CD4-positive, alpha-beta memory T cell (primary cell): ENCODE measurements at regions not wholly inside any gene's neighbourhood (a gene's known extent, or its start where the extent isn't known, plus 50 kb on each side); places are given as distances from the start of the nearest gene placed in this dataset.
A peak's percentile ranks its signal among the peaks of the same experiment; 100 is the strongest.
"Not testable (repeated sequence)": the region's sequence is repeated elsewhere in the genome, so short reads cannot be mapped to it uniquely, and the experiment has no call there.

Experiments
- CTCF ChIA-PET: fragments of 350-600 bp; sonication (Branson Sonifier 250); formaldehyde crosslinking; loops from one replicate; lab custom pipeline; 2021; ENCODE audit warnings: inconsistent platforms; ENCODE audit not compliant: partially characterized antibody; lab: Charles Lee
- POLR2A ChIA-PET: fragments of 350-600 bp; sonication (Branson Sonifier 250); formaldehyde crosslinking; loops from one replicate; lab custom pipeline; 2021; ENCODE audit not compliant: partially characterized antibody; lab: Charles Lee
- DNase-seq, 5 donors: peaks; one replicate each; pipeline versions ENCODE4 v3.0.0 to v3.0.0-alpha.2; 2020 to 2022; ENCODE audit warnings: mixed read lengths in 1 of 5
- H3K27ac ChIP-seq: one replicate; pipeline ENCODE4 v1.7.0; 2013; ENCODE audit warnings: low read depth, low read length
- H3K27me3 ChIP-seq: 2 replicates; pipeline ENCODE4 v1.7.0; 2013; ENCODE audit warnings: mild to moderate bottlenecking, low read length, moderate library complexity; ENCODE audit not compliant: insufficient read depth
- H3K36me3 ChIP-seq: 2 replicates; pipeline ENCODE4 v1.7.0; 2013; ENCODE audit warnings: mild to moderate bottlenecking, low read length, moderate library complexity; ENCODE audit not compliant: insufficient read depth
- H3K4me1 ChIP-seq: 2 replicates; pipeline ENCODE4 v1.7.0; 2013; ENCODE audit warnings: mild to moderate bottlenecking, low read length, moderate library complexity; ENCODE audit not compliant: insufficient read depth
- H3K4me3 ChIP-seq, 2 donors: one replicate each; pipeline ENCODE4 v1.7.0; 2013; ENCODE audit warnings: low read length in 2 of 2, mild to moderate bottlenecking in 1 of 2
- H3K9me3 ChIP-seq, 2 donors: one replicate each; pipeline ENCODE4 v1.7.0; 2013; ENCODE audit warnings: low read length in 2 of 2, control low read depth in 1 of 2; ENCODE audit not compliant: control insufficient read depth in 1 of 2
- H3K27ac Mint-ChIP-seq, 7 donors: one replicate each; pipeline ENCODE4 v1.8.0; 2020 to 2021; ENCODE audit warnings: mixed read lengths in 7 of 7, mild to moderate bottlenecking in 6 of 7, inconsistent platforms in 3 of 7, moderate library complexity in 3 of 7
- H3K27me3 Mint-ChIP-seq, 2 donors: one replicate each; pipeline ENCODE4 v1.8.0; 2020 to 2021; ENCODE audit warnings: mixed read lengths in 2 of 2
- H3K36me3 Mint-ChIP-seq, 2 donors: one replicate each; pipeline ENCODE4 v1.8.0; 2020 to 2021; ENCODE audit warnings: mixed read lengths in 2 of 2, inconsistent platforms in 1 of 2, mild to moderate bottlenecking in 1 of 2
- H3K4me1 Mint-ChIP-seq, 4 donors: one replicate each; pipeline ENCODE4 v1.8.0; 2020 to 2021; ENCODE audit warnings: mixed read lengths in 4 of 4, mild to moderate bottlenecking in 1 of 4
- H3K4me3 Mint-ChIP-seq, 8 donors: one replicate each; pipeline ENCODE4 v1.8.0; 2020 to 2021; ENCODE audit warnings: mixed read lengths in 8 of 8, mild to moderate bottlenecking in 7 of 8, moderate library complexity in 6 of 8, inconsistent platforms in 3 of 8
- H3K9me3 Mint-ChIP-seq, 8 donors: one replicate each; pipeline ENCODE4 v1.8.0; 2020 to 2021; ENCODE audit warnings: mixed read lengths in 8 of 8, mild to moderate bottlenecking in 5 of 8, inconsistent platforms in 3 of 8, moderate library complexity in 1 of 8
- intact Hi-C: fragments of 100-400 bp; cut with micrococcal nuclease; formaldehyde crosslinking; loops from one replicate; pipeline ENCODE4 v1.15.1; 2023

- H3K9me3 Mint-ChIP-seq = peaks cover 0 to 6% (median under 1%) of the 10 kb centered on the region in 8 donors
- H3K4me1 ChIP-seq = no peaks in the 10 kb centered on the region
- peaks cover 0 to 2% of the 10 kb centered on the region in 2 donors for H3K27me3 Mint-ChIP-seq
- CTCF ChIA-PET = interaction anchor here (1.3 kb wide), 1 partner anchor 161 kb away, joined by 4 read pairs; no protein-coding TSS in a partner anchor
- H3K4me3 Mint-ChIP-seq = no peak overlapping the region
- H3K27ac ChIP-seq = no peak overlapping the region
- peak overlapping the region in 1 of 7 donors; percentile 5 for H3K27ac Mint-ChIP-seq
- peaks cover 2 to 8% (median 5%) of the 10 kb centered on the region in 4 donors for H3K4me1 Mint-ChIP-seq
- no peaks in the 10 kb centered on the region for H3K36me3 ChIP-seq
- DNase-seq = no peak
- POLR2A ChIA-PET = no interaction called here
- intact Hi-C loops = loop anchor here (1.0 kb wide), 1 partner anchor 161 kb away; no protein-coding TSS in a partner anchor
- no peaks in the 10 kb centered on the region for H3K27me3 ChIP-seq
- no peaks in the 10 kb centered on the region for H3K9me3 ChIP-seq
- no peaks in the 10 kb centered on the region for H3K36me3 Mint-ChIP-seq
- H3K4me3 ChIP-seq = no peak overlapping the region
These were observed 80.8 kb upstream of the ACSL1 start for GRCh38 chr4:184906480-184907097.

DNA sequence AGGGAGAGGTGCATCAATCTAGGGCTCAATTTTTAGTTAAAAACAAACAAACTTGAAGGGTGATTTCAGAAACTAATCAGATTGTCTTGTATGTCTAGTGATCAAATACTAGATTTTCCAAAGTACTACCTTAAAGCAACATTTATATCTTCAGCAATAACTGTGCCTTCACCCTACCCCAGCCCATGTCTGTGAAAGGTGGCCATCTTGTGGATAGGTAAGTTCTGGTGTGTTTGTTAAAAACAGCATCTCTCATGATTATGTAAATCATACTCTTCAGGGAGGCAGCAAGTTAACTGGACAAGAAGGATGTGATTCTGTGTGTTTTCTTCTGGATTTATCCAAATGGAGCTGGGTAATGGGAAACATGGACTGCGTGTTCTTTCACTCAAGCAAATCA lies 81.4 kb upstream of the ACSL1 start:
- Mint-ChIP-seq H3K9me3 (peaks cover 2 to 12% (median 5%) of the 10 kb centered on the region in 8 donors), H3K27me3 (peaks cover 2 to 3% of the 10 kb centered on the region in 2 donors), H3K27ac (peak overlapping the region in 1 of 7 donors; percentile 5), H3K4me1 (peaks cover 2 to 8% (median 5%) of the 10 kb centered on the region in 4 donors), H3K36me3 (peaks cover 0 to 1% of the 10 kb centered on the region in 2 donors), H3K4me3 (no peak overlapping the region)
- ChIA-PET POLR2A (no interaction called here), CTCF (interaction anchor here (1.3 kb wide), 1 partner anchor 162 kb away, joined by 4 read pairs; no protein-coding TSS in a partner anchor)
- H3K27ac ChIP-seq = no peak overlapping the region
- no peaks in the 10 kb centered on the region for H3K4me1 ChIP-seq
- no peaks in the 10 kb centered on the region for H3K36me3 ChIP-seq
- DNase-seq = peak in 1 of 5 donors; percentile 4
- no peaks in the 10 kb centered on the region for H3K9me3 ChIP-seq
- intact Hi-C loops = loop anchor here (1.0 kb wide), 1 partner anchor 162 kb away; no protein-coding TSS in a partner anchor
- no peaks in the 10 kb centered on the region for H3K27me3 ChIP-seq
- no peak overlapping the region for H3K4me3 ChIP-seq

GRCh38 chr4:184907810-184908209 lies 82.0 kb upstream of the ACSL1 start:
- H3K27me3 ChIP-seq = no peaks in the 10 kb centered on the region
- no peak overlapping the region for H3K4me3 ChIP-seq
- intact Hi-C loops = loop anchor here (1.0 kb wide), 1 partner anchor 163 kb away; no protein-coding TSS in a partner anchor
- peaks cover 2 to 8% (median 5%) of the 10 kb centered on the region in 4 donors for H3K4me1 Mint-ChIP-seq
- no peak overlapping the region for H3K4me3 Mint-ChIP-seq
- peaks cover 4 to 18% (median 11%) of the 10 kb centered on the region in 8 donors for H3K9me3 Mint-ChIP-seq
- no peaks in the 10 kb centered on the region for H3K4me1 ChIP-seq
- ChIA-PET CTCF (interaction anchor here (1.3 kb wide), 1 partner anchor 162 kb away, joined by 4 read pairs; no protein-coding TSS in a partner anchor), POLR2A (no interaction called here)
- peaks cover 3 to 4% of the 10 kb centered on the region in 2 donors for H3K27me3 Mint-ChIP-seq
- no peak for DNase-seq
- H3K9me3 ChIP-seq = no peaks in the 10 kb centered on the region
- H3K27ac Mint-ChIP-seq = no peak overlapping the region
- H3K36me3 ChIP-seq = no peaks in the 10 kb centered on the region
- peaks cover 0 to 3% of the 10 kb centered on the region in 2 donors for H3K36me3 Mint-ChIP-seq
- no peak overlapping the region for H3K27ac ChIP-seq

DNA sequence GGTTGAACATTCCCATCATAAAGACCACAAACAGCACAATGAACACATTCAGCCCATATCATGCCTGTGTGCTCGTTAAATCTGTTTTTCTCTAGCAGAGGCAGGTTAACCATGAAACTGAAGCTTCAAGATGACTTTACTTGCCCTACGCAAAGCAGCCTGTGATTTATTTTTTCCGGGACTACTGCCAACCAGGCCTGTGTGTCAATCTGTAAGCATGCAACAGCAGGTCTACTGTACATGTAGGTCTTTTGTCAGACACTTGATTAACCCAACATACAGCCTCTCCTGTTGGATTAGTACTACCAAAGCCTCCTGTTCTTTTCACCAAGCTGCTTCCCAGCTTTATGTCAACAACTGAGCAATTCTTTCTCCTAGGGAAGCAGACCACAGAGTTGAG lies 85.5 kb upstream of the ACSL1 start:
- no peak overlapping the region for H3K27ac Mint-ChIP-seq
- H3K27me3 Mint-ChIP-seq = peaks cover 7 to 13% of the 10 kb centered on the region in 2 donors
- no peaks in the 10 kb centered on the region for H3K4me1 ChIP-seq
- H3K4me1 Mint-ChIP-seq = peaks cover 2 to 8% (median 5%) of the 10 kb centered on the region in 4 donors
- no peaks in the 10 kb centered on the region for H3K9me3 ChIP-seq
- ChIA-PET CTCF (interaction anchor here (0.7 kb wide), 1 partner anchor 1504 kb away, joined by 3 read pairs; no protein-coding TSS in a partner anchor), POLR2A (no interaction called here)
- peaks cover 2 to 3% of the 10 kb centered on the region in 2 donors for H3K36me3 Mint-ChIP-seq
- H3K4me3 Mint-ChIP-seq = no peak overlapping the region
- intact Hi-C loops = no loop called here
- H3K9me3 Mint-ChIP-seq = peaks cover 4 to 32% (median 23%) of the 10 kb centered on the region in 8 donors
- DNase-seq = no peak
- H3K36me3 ChIP-seq = no peaks in the 10 kb centered on the region
- H3K27me3 ChIP-seq = no peaks in the 10 kb centered on the region
- no peak overlapping the region for H3K4me3 ChIP-seq
- no peak overlapping the region for H3K27ac ChIP-seq

DNA sequence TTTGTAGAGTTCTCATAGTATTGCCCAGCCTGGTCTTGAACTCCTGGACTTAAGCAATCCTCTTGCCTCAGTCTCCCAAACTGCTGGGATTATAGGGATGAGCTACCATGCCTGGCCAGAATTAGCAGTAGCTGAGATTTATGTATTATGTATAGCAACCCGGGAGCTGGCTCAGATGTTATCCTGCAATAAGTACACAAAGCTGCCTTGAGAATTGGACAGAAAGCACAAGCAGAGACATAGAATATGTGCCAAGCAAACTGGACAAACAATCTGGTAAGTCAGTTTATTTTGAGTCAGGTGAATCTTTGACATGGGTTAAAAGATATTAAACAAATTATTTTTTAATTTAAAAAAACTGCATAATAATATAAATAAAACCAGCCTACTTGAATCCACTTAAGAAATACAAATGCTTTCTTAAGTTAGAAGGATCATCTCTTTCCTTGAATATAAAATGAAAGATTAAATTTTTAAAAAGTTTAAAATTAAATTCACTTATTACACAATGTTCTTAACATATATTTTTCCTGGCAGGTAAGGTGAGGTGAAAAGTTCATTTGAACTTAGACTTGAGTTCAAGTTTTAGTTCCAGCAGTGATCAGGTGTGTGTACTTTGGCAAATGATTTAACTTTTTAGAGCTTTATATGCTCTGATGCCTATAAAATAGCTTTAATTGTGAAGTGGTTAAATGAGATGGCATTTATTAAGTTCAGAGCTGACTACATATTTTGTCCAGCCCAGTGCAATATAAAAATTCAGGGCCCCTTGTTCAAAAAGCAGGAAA lies 87.8 kb upstream of the ACSL1 start:
- peaks cover 4 to 32% (median 23%) of the 10 kb centered on the region in 8 donors for H3K9me3 Mint-ChIP-seq
- DNase-seq = no peak
- peaks cover 2 to 3% of the 10 kb centered on the region in 2 donors for H3K36me3 Mint-ChIP-seq
- Histone ChIP-seq H3K36me3 (no peaks in the 10 kb centered on the region), H3K4me1 (no peaks in the 10 kb centered on the region), H3K27ac (no peak overlapping the region), H3K4me3 (no peak overlapping the region), H3K27me3 (no peaks in the 10 kb centered on the region), H3K9me3 (no peaks in the 10 kb centered on the region)
- intact Hi-C loops = no loop called here
- ChIA-PET CTCF (no interaction called here), POLR2A (no interaction called here)
- no peaks in the 10 kb centered on the region for H3K4me1 Mint-ChIP-seq
- peaks cover 7 to 25% of the 10 kb centered on the region in 2 donors for H3K27me3 Mint-ChIP-seq
- no peak overlapping the region for H3K27ac Mint-ChIP-seq
- no peak overlapping the region for H3K4me3 Mint-ChIP-seq

DNA sequence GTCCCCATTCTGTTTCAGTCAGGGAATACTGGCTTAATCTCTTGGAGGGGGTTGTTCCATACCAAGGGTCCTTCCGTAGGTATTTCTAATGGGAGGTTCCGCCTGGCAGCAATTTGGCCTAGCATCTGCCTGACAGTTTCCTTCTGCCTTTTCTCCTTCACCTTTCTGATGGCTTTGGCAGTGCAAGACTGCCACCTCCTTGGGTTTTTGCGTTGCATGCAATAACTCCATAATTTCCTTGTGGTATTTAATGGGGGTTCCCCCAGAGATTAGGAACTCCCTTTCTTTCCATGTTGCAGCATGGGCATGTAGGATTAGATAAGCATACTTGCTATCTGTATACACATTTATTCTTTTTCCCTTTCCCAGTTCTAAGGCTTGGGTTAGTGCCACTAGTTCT lies 93.0 kb upstream of the ACSL1 start:
- H3K27ac ChIP-seq, H3K27me3 ChIP-seq, CTCF ChIA-PET, H3K4me1 Mint-ChIP-seq, H3K4me1 ChIP-seq, H3K4me3 ChIP-seq, H3K9me3 ChIP-seq, H3K27ac Mint-ChIP-seq, H3K36me3 ChIP-seq, H3K36me3 Mint-ChIP-seq, POLR2A ChIA-PET, H3K4me3 Mint-ChIP-seq, DNase-seq, H3K9me3 Mint-ChIP-seq, intact Hi-C loops: not testable (repeated sequence)
- peaks cover 3 to 23% of the 10 kb centered on the region in 2 donors for H3K27me3 Mint-ChIP-seq

- Histone ChIP-seq H3K4me3 (no peak overlapping the region), H3K36me3 (no peaks in the 10 kb centered on the region), H3K27me3 (no peaks in the 10 kb centered on the region), H3K27ac (no peak overlapping the region), H3K9me3 (no peaks in the 10 kb centered on the region), H3K4me1 (no peaks in the 10 kb centered on the region)
- no peaks in the 10 kb centered on the region for H3K4me1 Mint-ChIP-seq
- intact Hi-C loops = no loop called here
- ChIA-PET POLR2A (no interaction called here), CTCF (no interaction called here)
- H3K27me3 Mint-ChIP-seq = peaks cover 1 to 13% of the 10 kb centered on the region in 2 donors
- DNase-seq = no peak
- peaks cover 0 to 3% (median 0%) of the 10 kb centered on the region in 8 donors for H3K9me3 Mint-ChIP-seq
- no peak overlapping the region for H3K27ac Mint-ChIP-seq
- H3K36me3 Mint-ChIP-seq = no peaks in the 10 kb centered on the region
- no peak overlapping the region for H3K4me3 Mint-ChIP-seq
These were observed 95.7 kb upstream of the ACSL1 start for GRCh38 chr4:184921456-184921855.
